CD14-positive monocyte (primary cell): ENCODE measurements at regions not wholly inside any gene's neighbourhood (a gene's known extent, or its start where the extent isn't known, plus 50 kb on each side); places are given as distances from the start of the nearest gene placed in this dataset.

Experiments used
- DNase-seq, 3 donors: peaks; one replicate each; pipeline ENCODE4 v3.0.0-alpha.2; 2011 to 2022
- H2AFZ ChIP-seq: 2 replicates; pipeline ENCODE4 v1.6.0; 2012; ENCODE audit warnings: mild to moderate bottlenecking, low read depth, low read length, inconsistent platforms; ENCODE audit not compliant: insufficient read depth, poor library complexity, severe bottlenecking
- H3K27ac ChIP-seq, 2 donors: 1 replicate in 1 of 2; 2 replicates in 1 of 2; pipeline ENCODE4 v1.5.1; 2012 to 2013; ENCODE audit warnings: low read length in 2 of 2, control low read depth in 1 of 2, inconsistent platforms in 1 of 2, low read depth in 1 of 2, mild to moderate bottlenecking in 1 of 2
- H3K27me3 ChIP-seq, 2 donors: one replicate each; pipeline versions ENCODE4 v1.6.0 to v1.6.1; 2011 to 2013; ENCODE audit warnings: low read length in 2 of 2; ENCODE audit not compliant: control insufficient read depth in 2 of 2, insufficient read depth in 2 of 2
- H3K36me3 ChIP-seq, 2 donors: replicated peaks in 1 of 2; 1 replicate in 1 of 2; 2 replicates in 1 of 2; pipeline versions ENCODE4 v1.5.1 to v1.6.1; 2012 to 2013; ENCODE audit warnings: low read length in 2 of 2, control low read depth in 1 of 2, inconsistent platforms in 1 of 2, mild to moderate bottlenecking in 1 of 2; ENCODE audit not compliant: insufficient read depth in 2 of 2, control insufficient read depth in 1 of 2
- H3K4me1 ChIP-seq, 2 donors: 1 replicate in 1 of 2; 2 replicates in 1 of 2; pipeline versions ENCODE4 v1.5.1 to v1.6.1; 2012 to 2013; ENCODE audit warnings: low read length in 2 of 2, control low read depth in 1 of 2, inconsistent platforms in 1 of 2, mild to moderate bottlenecking in 1 of 2, moderate library complexity in 1 of 2; ENCODE audit not compliant: insufficient read depth in 2 of 2, control insufficient read depth in 1 of 2
- H3K4me2 ChIP-seq: replicated peaks from 2 replicates; pipeline ENCODE3; 2012; ENCODE audit warnings: low read length, moderate library complexity, mild to moderate bottlenecking; ENCODE audit not compliant: poor library complexity, severe bottlenecking; ENCODE audit errors: extremely low read depth
- H3K4me3 ChIP-seq, 3 experiments: fragments of 200-600 bp in 1 of 3; sonication (generic) in 1 of 3; replicated peaks in 1 of 3; 1 replicate in 2 of 3; 2 replicates in 1 of 3; pipeline ENCODE4 v1.5.1; 2011 to 2013; ENCODE audit warnings: low read length in 3 of 3, mild to moderate bottlenecking in 3 of 3, control low read depth in 2 of 3, low read depth in 2 of 3, inconsistent platforms in 1 of 3, moderate library complexity in 1 of 3
- H3K79me2 ChIP-seq: 2 replicates; pipeline ENCODE4 v1.6.0; 2012; ENCODE audit warnings: mild to moderate bottlenecking, control low read depth, inconsistent platforms, low read length, moderate library complexity; ENCODE audit not compliant: insufficient read depth
- H3K9ac ChIP-seq: 2 replicates; pipeline ENCODE4 v1.6.0; 2017; ENCODE audit warnings: low read length, mild to moderate bottlenecking; ENCODE audit not compliant: insufficient read depth, poor library complexity, severe bottlenecking
- H3K9me3 ChIP-seq, 2 donors: replicated peaks in 1 of 2; 1 replicate in 1 of 2; 2 replicates in 1 of 2; pipeline versions ENCODE4 v1.5.1 to v1.6.1; 2012 to 2013; ENCODE audit warnings: low read length in 2 of 2, control low read depth in 1 of 2; ENCODE audit not compliant: control insufficient read depth in 1 of 2, insufficient read depth in 1 of 2
- H4K20me1 ChIP-seq: 2 replicates; pipeline ENCODE4 v1.6.0; 2012; ENCODE audit warnings: mild to moderate bottlenecking, low read length, control low read depth, moderate library complexity; ENCODE audit not compliant: insufficient read depth
- H3K27ac Mint-ChIP-seq, 7 donors: one replicate each; pipeline ENCODE4 v1.8.0; 2020; ENCODE audit warnings: mild to moderate bottlenecking in 7 of 7, mixed read lengths in 7 of 7, moderate library complexity in 6 of 7, inconsistent platforms in 2 of 7
- H3K27me3 Mint-ChIP-seq, 3 donors: one replicate each; pipeline ENCODE4 v1.8.0; 2021 to 2022; ENCODE audit warnings: low read depth in 3 of 3, mild to moderate bottlenecking in 3 of 3, mixed read lengths in 3 of 3, moderate library complexity in 3 of 3, inconsistent platforms in 1 of 3
- H3K36me3 Mint-ChIP-seq, 2 donors: one replicate each; pipeline ENCODE4 v1.8.0; 2020; ENCODE audit warnings: mixed read lengths in 2 of 2, inconsistent platforms in 1 of 2, mild to moderate bottlenecking in 1 of 2
- H3K4me1 Mint-ChIP-seq: one replicate; pipeline ENCODE4 v1.8.0; 2020; ENCODE audit warnings: mild to moderate bottlenecking, mixed read lengths
- H3K4me3 Mint-ChIP-seq, 2 donors: one replicate each; pipeline ENCODE4 v1.8.0; 2020; ENCODE audit warnings: mild to moderate bottlenecking in 2 of 2, mixed read lengths in 2 of 2, moderate library complexity in 1 of 2
- H3K9me3 Mint-ChIP-seq, 7 donors: one replicate each; pipeline ENCODE4 v1.8.0; 2020 to 2022; ENCODE audit warnings: mixed read lengths in 7 of 7, mild to moderate bottlenecking in 6 of 7, moderate library complexity in 6 of 7, inconsistent platforms in 2 of 7
- WGBS: methylation state at CpG from one replicate; pipeline ENCODE4 v1.1.5; 2013; ENCODE audit warnings: missing lambda C conversion rate; ENCODE audit not compliant: insufficient coverage; 5-methylcytosine and 5-hydroxymethylcytosine counted together
- intact Hi-C, 2 donors: fragments of 100-400 bp; cut with micrococcal nuclease; formaldehyde crosslinking; loops; one replicate each; pipeline versions ENCODE4 v1.15.0 to v1.15.1; 2023
- TF ChIP-seq, protein P1 (sequence below): fragments of 200-600 bp; IDR thresholded peaks from one replicate; pipeline ENCODE4 v1.8.0; 2022; ENCODE audit warnings: antibody characterized with exemption, mild to moderate bottlenecking

DNA sequence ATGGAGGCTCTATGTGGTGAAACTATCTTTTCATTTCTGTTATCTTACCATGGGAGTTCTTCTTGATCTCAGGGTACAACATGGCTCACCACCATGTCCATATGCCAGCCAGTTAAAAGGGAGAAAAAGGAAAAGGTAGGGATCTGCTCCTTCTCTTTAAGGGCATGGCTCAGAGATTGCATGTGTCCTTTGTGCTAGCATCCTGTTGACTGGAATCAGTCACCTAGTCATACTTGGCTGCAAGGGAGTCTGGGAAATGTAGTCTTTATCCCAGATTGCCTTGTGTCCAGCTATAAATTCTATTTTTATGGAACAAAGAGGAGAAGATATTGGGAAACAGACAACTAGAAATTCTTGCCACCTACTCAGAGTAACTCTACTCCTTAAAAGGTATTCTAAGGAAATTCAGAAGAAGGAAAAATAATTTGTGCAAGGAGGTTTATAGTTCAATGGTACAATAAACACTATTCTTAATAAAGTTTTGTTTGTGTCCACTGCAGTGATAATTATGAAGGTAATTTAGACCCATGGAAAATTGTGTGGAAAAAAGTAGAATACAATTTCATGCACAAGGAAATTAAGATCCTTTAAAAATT, 86.4 kb upstream of the RPH3A start:
- no peaks in the 10 kb centered on the region for H3K4me1 Mint-ChIP-seq
- no peaks in the 10 kb centered on the region for H3K36me3 Mint-ChIP-seq
- H3K27me3 Mint-ChIP-seq = peaks cover 6 to 19% (median 9%) of the 10 kb centered on the region in 3 donors
- Histone ChIP-seq H3K9me3 (no peaks in the 10 kb centered on the region), H4K20me1 (no peaks in the 10 kb centered on the region), H3K27ac (no peak overlapping the region), H3K4me2 (no peak overlapping the region), H3K4me3 (no peak overlapping the region), H3K27me3 (peaks cover 0 to 2% of the 10 kb centered on the region in 2 donors), H2AFZ (no peak overlapping the region), H3K9ac (no peak overlapping the region), H3K79me2 (no peaks in the 10 kb centered on the region), H3K4me1 (no peaks in the 10 kb centered on the region), H3K36me3 (no peaks in the 10 kb centered on the region)
- no peak for DNase-seq
- H3K9me3 Mint-ChIP-seq = no peaks in the 10 kb centered on the region
- TF ChIP-seq, protein P1, sequence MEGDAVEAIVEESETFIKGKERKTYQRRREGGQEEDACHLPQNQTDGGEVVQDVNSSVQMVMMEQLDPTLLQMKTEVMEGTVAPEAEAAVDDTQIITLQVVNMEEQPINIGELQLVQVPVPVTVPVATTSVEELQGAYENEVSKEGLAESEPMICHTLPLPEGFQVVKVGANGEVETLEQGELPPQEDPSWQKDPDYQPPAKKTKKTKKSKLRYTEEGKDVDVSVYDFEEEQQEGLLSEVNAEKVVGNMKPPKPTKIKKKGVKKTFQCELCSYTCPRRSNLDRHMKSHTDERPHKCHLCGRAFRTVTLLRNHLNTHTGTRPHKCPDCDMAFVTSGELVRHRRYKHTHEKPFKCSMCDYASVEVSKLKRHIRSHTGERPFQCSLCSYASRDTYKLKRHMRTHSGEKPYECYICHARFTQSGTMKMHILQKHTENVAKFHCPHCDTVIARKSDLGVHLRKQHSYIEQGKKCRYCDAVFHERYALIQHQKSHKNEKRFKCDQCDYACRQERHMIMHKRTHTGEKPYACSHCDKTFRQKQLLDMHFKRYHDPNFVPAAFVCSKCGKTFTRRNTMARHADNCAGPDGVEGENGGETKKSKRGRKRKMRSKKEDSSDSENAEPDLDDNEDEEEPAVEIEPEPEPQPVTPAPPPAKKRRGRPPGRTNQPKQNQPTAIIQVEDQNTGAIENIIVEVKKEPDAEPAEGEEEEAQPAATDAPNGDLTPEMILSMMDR = no peak
- intact Hi-C loops = no loop called here
- H3K27ac Mint-ChIP-seq = no peak overlapping the region
- no peak overlapping the region for H3K4me3 Mint-ChIP-seq

DNA sequence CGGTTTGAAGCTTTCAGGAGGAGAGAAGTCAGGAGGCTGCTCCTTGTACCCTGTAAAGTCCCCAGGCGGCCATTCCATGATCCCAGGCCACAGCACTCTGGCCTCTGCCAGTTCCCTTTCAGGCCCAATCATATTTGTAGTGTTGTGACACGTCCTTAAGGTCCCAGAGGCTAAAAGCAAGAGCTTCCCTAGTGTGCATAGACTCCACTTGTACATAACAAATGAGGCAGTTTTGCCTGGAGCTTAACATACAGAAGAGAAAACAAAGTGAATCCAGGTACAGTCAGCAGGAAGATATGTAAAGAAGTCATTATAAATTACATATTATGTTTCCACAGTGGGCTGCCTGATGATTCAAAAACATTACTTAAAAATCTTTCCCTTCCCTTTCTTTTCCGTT, 81.1 kb upstream of the RPH3A start:
- Mint-ChIP-seq H3K4me3 (no peak overlapping the region), H3K36me3 (no peaks in the 10 kb centered on the region), H3K4me1 (no peaks in the 10 kb centered on the region), H3K27me3 (peaks cover 1 to 6% (median 4%) of the 10 kb centered on the region in 3 donors), H3K27ac (no peak overlapping the region), H3K9me3 (peaks cover 0 to 4% (median 3%) of the 10 kb centered on the region in 7 donors)
- TF ChIP-seq, protein P1 = no peak
- 100% methylated on average over 1 of the region's 4 CpGs for WGBS
- Histone ChIP-seq H3K27me3 (peaks cover 0 to 2% of the 10 kb centered on the region in 2 donors), H3K9ac (no peak overlapping the region), H3K27ac (no peak overlapping the region), H3K4me3 (no peak overlapping the region), H3K36me3 (no peaks in the 10 kb centered on the region), H3K79me2 (no peaks in the 10 kb centered on the region), H3K4me1 (no peaks in the 10 kb centered on the region), H2AFZ (no peak overlapping the region), H3K4me2 (no peak overlapping the region), H4K20me1 (no peaks in the 10 kb centered on the region), H3K9me3 (no peaks in the 10 kb centered on the region)
- no peak for DNase-seq
- intact Hi-C loops = no loop called here
